ENCODE measurements at regions not wholly inside any gene's neighbourhood (a gene's known extent, or its start where the extent isn't known, plus 50 kb on each side); places are given as distances from the start of the nearest gene placed in this dataset.

- TF ChIP-seq EP300 (IDR thresholded peaks at IDR 0.05): no peak
- TF ChIP-seq POLR2AphosphoS5 (IDR thresholded peaks at IDR 0.05): no peak
- TF ChIP-seq POLR2A (IDR thresholded peaks at IDR 0.05): no peak
- TF ChIP-seq CTCF (IDR thresholded peaks at IDR 0.05): no peak
- intact Hi-C loops (cut with DNase I; ENCODE audit: low total_unique reads): no loop called here
- H3K4me1 ChIP-seq: peaks cover 0 to 3% (median 0%) of the 10 kb centered on the region in 4 donors
- DNase-seq: no peak
- H3K4me3 ChIP-seq: no peak overlapping the region
- no peaks in the 10 kb centered on the region for H3K9me3 ChIP-seq
- peaks cover 0 to 25% (median 0%) of the 10 kb centered on the region in 3 donors for H3K27me3 ChIP-seq
- no peak overlapping the region for H3K27ac ChIP-seq
- 66 to 96% (median 83%) methylated on average over 11 of the region's 11 CpGs for WGBS, 5 donors
- no peaks in the 10 kb centered on the region for H3K36me3 ChIP-seq
These were observed 629.6 kb downstream of the TBC1D22A start for GRCh38 chr22:47392054-47392347.

- no peak overlapping the region for H3K4me3 ChIP-seq
- H3K4me1 ChIP-seq: peaks cover 0 to 3% (median 0%) of the 10 kb centered on the region in 4 donors
- no peak for DNase-seq
- no peaks in the 10 kb centered on the region for H3K36me3 ChIP-seq
- peaks cover 0 to 26% (median 0%) of the 10 kb centered on the region in 3 donors for H3K27me3 ChIP-seq
- H3K27ac ChIP-seq: no peak overlapping the region
- WGBS, 5 donors: 77 to 85% (median 83%) methylated on average over 15 to 23 of the region's 23 CpGs
- TF ChIP-seq CTCF (IDR thresholded peaks at IDR 0.05) (no peak), POLR2AphosphoS5 (IDR thresholded peaks at IDR 0.05) (no peak), POLR2A (IDR thresholded peaks at IDR 0.05) (no peak), EP300 (IDR thresholded peaks at IDR 0.05) (no peak)
- intact Hi-C loops (cut with DNase I; ENCODE audit: low total_unique reads): no loop called here
- no peaks in the 10 kb centered on the region for H3K9me3 ChIP-seq
These were observed 629.0 kb downstream of the TBC1D22A start for GRCh38 chr22:47391169-47392053.

GRCh38 chr22:47390026-47390970 lies 627.8 kb downstream of the TBC1D22A start:
- Histone ChIP-seq H3K36me3 (no peaks in the 10 kb centered on the region), H3K9me3 (no peaks in the 10 kb centered on the region), H3K4me1 (peaks cover 0 to under 1% (median 0%) of the 10 kb centered on the region in 4 donors), H3K27ac (no peak overlapping the region), H3K4me3 (no peak overlapping the region), H3K27me3 (peaks cover 0 to 27% (median 0%) of the 10 kb centered on the region in 3 donors)
- intact Hi-C loops (cut with DNase I; ENCODE audit: low total_unique reads): no loop called here
- TF ChIP-seq EP300 (IDR thresholded peaks at IDR 0.05) (no peak), POLR2AphosphoS5 (IDR thresholded peaks at IDR 0.05) (no peak), CTCF (IDR thresholded peaks at IDR 0.05) (no peak), POLR2A (IDR thresholded peaks at IDR 0.05) (no peak)
- no peak for DNase-seq
- WGBS, 5 donors: 82 to 89% (median 86%) methylated on average over 38 to 44 of the region's 44 CpGs

- DNase-seq: no peak
- Histone ChIP-seq H3K4me3 (no peak overlapping the region), H3K4me1 (no peaks in the 10 kb centered on the region), H3K27me3 (peaks cover 0 to 27% (median 0%) of the 10 kb centered on the region in 3 donors), H3K9me3 (no peaks in the 10 kb centered on the region), H3K27ac (no peak overlapping the region), H3K36me3 (no peaks in the 10 kb centered on the region)
- TF ChIP-seq POLR2A (IDR thresholded peaks at IDR 0.05) (no peak), EP300 (IDR thresholded peaks at IDR 0.05) (no peak), POLR2AphosphoS5 (IDR thresholded peaks at IDR 0.05) (no peak), CTCF (IDR thresholded peaks at IDR 0.05) (no peak)
- intact Hi-C loops (cut with DNase I; ENCODE audit: low total_unique reads): no loop called here
- 64 to 77% (median 70%) methylated on average over 10 to 11 of the region's 11 CpGs for WGBS, 5 donors
These were observed 626.8 kb downstream of the TBC1D22A start for GRCh38 chr22:47389201-47389600.
